H9 (cell line): ENCODE measurements at regions not wholly inside any gene's neighbourhood (a gene's known extent, or its start where the extent isn't known, plus 50 kb on each side); places are given as distances from the start of the nearest gene placed in this dataset.

Source experiments
- DNase-seq: peaks from one replicate; pipeline ENCODE4 v3.0.0-alpha.2; 2017
- H2AFZ ChIP-seq: one replicate; pipeline ENCODE4 v1.6.1; 2013; ENCODE audit warnings: mild to moderate bottlenecking, low read length, control low read depth, moderate library complexity
- H2AK5ac ChIP-seq: 2 replicates; pipeline ENCODE4 v1.6.1; 2013; ENCODE audit warnings: low read length, control low read depth, mixed read lengths; ENCODE audit not compliant: insufficient read length
- H2BK120ac ChIP-seq: one replicate; pipeline ENCODE4 v1.6.1; 2013; ENCODE audit warnings: low read depth, mild to moderate bottlenecking, low read length, control low read depth, inconsistent platforms; ENCODE audit not compliant: poor library complexity, severe bottlenecking
- H2BK12ac ChIP-seq: 2 replicates; pipeline ENCODE4 v1.6.1; 2013; ENCODE audit warnings: low read length, control low read depth, mixed read lengths, low read depth; ENCODE audit not compliant: insufficient read length
- H2BK15ac ChIP-seq: 2 replicates; pipeline ENCODE4 v1.6.1; 2013; ENCODE audit warnings: low read depth, low read length, control low read depth
- H2BK20ac ChIP-seq: one replicate; pipeline ENCODE4 v1.6.1; 2013; ENCODE audit warnings: low read depth, mild to moderate bottlenecking, low read length, control low read depth, inconsistent platforms; ENCODE audit not compliant: poor library complexity, severe bottlenecking
- H2BK5ac ChIP-seq: 2 replicates; pipeline ENCODE4 v1.6.1; 2013; ENCODE audit warnings: low read length, control low read depth, mixed read lengths; ENCODE audit not compliant: insufficient read length
- H3K14ac ChIP-seq: 2 replicates; pipeline ENCODE4 v1.6.1; 2013; ENCODE audit warnings: low read length, control low read depth; ENCODE audit not compliant: insufficient read depth
- H3K18ac ChIP-seq: 2 replicates; pipeline ENCODE4 v1.6.1; 2013; ENCODE audit warnings: low read depth, mild to moderate bottlenecking, mixed read lengths, low read length, control low read depth; ENCODE audit not compliant: insufficient read length
- H3K23ac ChIP-seq: 2 replicates; pipeline ENCODE4 v1.6.1; 2013; ENCODE audit warnings: low read length, control low read depth, mixed read lengths, low read depth; ENCODE audit not compliant: insufficient read length
- H3K23me2 ChIP-seq: 2 replicates; pipeline ENCODE4 v1.6.1; 2013; ENCODE audit warnings: low read depth, mild to moderate bottlenecking, mixed read lengths, low read length, control low read depth; ENCODE audit not compliant: insufficient read length, poor library complexity, severe bottlenecking
- H3K27ac ChIP-seq: 2 replicates; pipeline ENCODE4 v1.5.1; 2013; ENCODE audit warnings: low read length, control low read depth, mixed read lengths, low read depth; ENCODE audit not compliant: insufficient read length
- H3K27me3 ChIP-seq: 2 replicates; pipeline ENCODE4 v1.6.1; 2013; ENCODE audit warnings: low read length, control low read depth, inconsistent platforms; ENCODE audit not compliant: insufficient read depth
- H3K4ac ChIP-seq: 2 replicates; pipeline ENCODE4 v1.6.1; 2013; ENCODE audit warnings: low read depth, mild to moderate bottlenecking, control low read depth, inconsistent platforms, low read length, moderate library complexity
- H3K4me1 ChIP-seq: 2 replicates; pipeline ENCODE4 v1.6.1; 2013; ENCODE audit warnings: low read length, control low read depth, inconsistent platforms; ENCODE audit not compliant: insufficient read depth
- H3K4me2 ChIP-seq: 2 replicates; pipeline ENCODE4 v1.6.1; 2013; ENCODE audit warnings: low read length, control low read depth, mixed read lengths; ENCODE audit not compliant: insufficient read length, insufficient read depth
- H3K56ac ChIP-seq: 2 replicates; pipeline ENCODE4 v1.6.1; 2013; ENCODE audit warnings: low read depth, mild to moderate bottlenecking, mixed read lengths, low read length, control low read depth; ENCODE audit not compliant: insufficient read length
- H3K79me1 ChIP-seq: 2 replicates; pipeline ENCODE4 v1.6.1; 2013; ENCODE audit warnings: low read depth, mild to moderate bottlenecking, moderate library complexity, low read length, control low read depth, inconsistent platforms; ENCODE audit not compliant: insufficient read depth, poor library complexity, severe bottlenecking
- H3K79me2 ChIP-seq: 2 replicates; pipeline ENCODE4 v1.6.1; 2013; ENCODE audit warnings: low read length, control low read depth, inconsistent platforms; ENCODE audit not compliant: insufficient read depth
- H3K9ac ChIP-seq: 2 replicates; pipeline ENCODE4 v1.6.1; 2013; ENCODE audit warnings: low read length, control low read depth, mixed read lengths; ENCODE audit not compliant: insufficient read length; ENCODE audit errors: extremely low read depth
- H3K9me3 ChIP-seq: one replicate; pipeline ENCODE4 v1.6.1; 2013; ENCODE audit warnings: low read depth, low read length, inconsistent platforms; ENCODE audit not compliant: control insufficient read depth
- H3T11ph ChIP-seq: one replicate; pipeline ENCODE4 v1.6.1; 2013; ENCODE audit warnings: mild to moderate bottlenecking, low read length, control low read depth, inconsistent platforms
- H4K20me1 ChIP-seq: one replicate; pipeline ENCODE4 v1.6.1; 2013; ENCODE audit not compliant: control insufficient read depth, insufficient read length, insufficient read depth
- H4K5ac ChIP-seq: 2 replicates; pipeline ENCODE4 v1.6.1; 2013; ENCODE audit warnings: low read depth, mild to moderate bottlenecking, mixed read lengths, low read length, control low read depth; ENCODE audit not compliant: insufficient read length
- H4K8ac ChIP-seq: replicated peaks from 2 replicates; pipeline ENCODE4 v1.6.1; 2013; ENCODE audit warnings: low read length, control low read depth, mixed read lengths, low read depth; ENCODE audit not compliant: insufficient read length
- H4K91ac ChIP-seq: 2 replicates; pipeline ENCODE4 v1.6.1; 2013; ENCODE audit warnings: low read depth, mild to moderate bottlenecking, moderate library complexity, mixed read lengths, low read length, control low read depth; ENCODE audit not compliant: insufficient read length
- H3K27ac Mint-ChIP-seq, 3 experiments: 2 replicates in 2 of 3; 3 replicates in 1 of 3; pipeline ENCODE4 v1.8.0; 2020 to 2021; ENCODE audit warnings: mixed read lengths in 3 of 3, mild to moderate bottlenecking in 1 of 3, moderate library complexity in 1 of 3
- H3K27me3 Mint-ChIP-seq: 2 replicates; pipeline ENCODE4 v1.8.0; 2021; ENCODE audit warnings: low read depth, mild to moderate bottlenecking, moderate library complexity, mixed read lengths
- H3K36me3 Mint-ChIP-seq, 3 experiments: 2 replicates in 2 of 3; 3 replicates in 1 of 3; pipeline ENCODE4 v1.8.0; 2020 to 2021; ENCODE audit warnings: low read depth in 3 of 3, mixed read lengths in 3 of 3; ENCODE audit not compliant: insufficient read depth in 1 of 3
- H3K4me1 Mint-ChIP-seq, 2 experiments: 2 replicates each; pipeline ENCODE4 v1.8.0; 2020; ENCODE audit warnings: mixed read lengths in 2 of 2
- H3K4me3 Mint-ChIP-seq, 2 experiments: 2 replicates in 1 of 2; 3 replicates in 1 of 2; pipeline ENCODE4 v1.8.0; 2020 to 2021; ENCODE audit warnings: mild to moderate bottlenecking in 2 of 2, mixed read lengths in 2 of 2, moderate library complexity in 1 of 2
- H3K9me3 Mint-ChIP-seq, 2 experiments: 2 replicates in 1 of 2; 3 replicates in 1 of 2; pipeline ENCODE4 v1.8.0; 2020; ENCODE audit warnings: mild to moderate bottlenecking in 2 of 2, mixed read lengths in 2 of 2, moderate library complexity in 1 of 2
- WGBS: extraction: QIAGEN DNeasy Blood & Tissue Kit; methylation state at CpG from one replicate; pipeline ENCODE4 v1.1.7; 2013; ENCODE audit warnings: missing lambda C conversion rate, low lambda C conversion rate, mixed read lengths; ENCODE audit not compliant: insufficient read length; ENCODE audit errors: extremely low coverage; 5-methylcytosine and 5-hydroxymethylcytosine counted together
- TF ChIP-seq, protein P1 (sequence below): fragments of 200-600 bp; sonication (generic); conservative IDR thresholded peaks from 3 replicates; pipeline ENCODE4 v1.8.0; 2021; ENCODE audit warnings: antibody characterized with exemption, mild to moderate bottlenecking

DNA sequence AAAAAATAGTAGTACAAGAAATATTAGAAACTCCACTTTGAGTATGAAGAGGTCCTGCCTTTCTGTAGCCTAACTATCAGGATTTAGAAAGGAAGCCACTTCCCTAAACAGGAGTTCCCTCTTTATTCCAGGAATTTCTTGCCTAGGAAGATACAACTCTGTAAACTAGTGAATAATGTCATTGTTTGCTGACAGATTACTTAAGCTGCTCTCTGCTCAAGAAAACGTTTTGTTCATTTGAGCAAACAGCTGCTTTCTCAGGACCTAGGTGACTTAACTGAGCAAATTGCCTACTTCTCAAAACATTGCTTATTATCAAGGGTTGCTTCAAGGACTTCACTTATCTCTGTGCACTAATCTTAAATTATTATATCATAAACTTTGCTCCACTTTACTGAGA is 1419.4 kb upstream of the SLC10A2 start:
- H3K4me1 Mint-ChIP-seq, result no peaks in the 10 kb centered on the region
- Histone ChIP-seq H3K9ac (no peak overlapping the region), H3K18ac (no peak overlapping the region), H3K14ac (no peak overlapping the region), H4K91ac (no peak overlapping the region), H3K56ac (no peak overlapping the region), H3K9me3 (no peaks in the 10 kb centered on the region), H4K5ac (no peak overlapping the region), H2AFZ (no peak overlapping the region), H2BK20ac (no peak overlapping the region), H3K27ac (no peak overlapping the region), H3K23ac (no peak overlapping the region), H2BK15ac (no peak overlapping the region), H3K4me1 (no peaks in the 10 kb centered on the region), H3K79me1 (no peaks in the 10 kb centered on the region), H3K4me2 (no peak overlapping the region), H4K20me1 (no peaks in the 10 kb centered on the region), H3T11ph (no peak overlapping the region), H2BK5ac (no peak overlapping the region), H2AK5ac (no peak overlapping the region), H3K4ac (no peak overlapping the region), H2BK120ac (no peak overlapping the region), H3K79me2 (no peaks in the 10 kb centered on the region), H3K23me2 (no peaks in the 10 kb centered on the region), H3K27me3 (no peaks in the 10 kb centered on the region), H4K8ac (no peak overlapping the region), H2BK12ac (no peak overlapping the region)
- H3K9me3 Mint-ChIP-seq, result no peaks in the 10 kb centered on the region
- no peak for DNase-seq
- no peak overlapping the region for H3K27ac Mint-ChIP-seq
- WGBS, result no CpG with 5 or more reads among the region's 1 CpG
- no peak overlapping the region for H3K4me3 Mint-ChIP-seq
- no peaks in the 10 kb centered on the region for H3K27me3 Mint-ChIP-seq
- TF ChIP-seq, protein P1, sequence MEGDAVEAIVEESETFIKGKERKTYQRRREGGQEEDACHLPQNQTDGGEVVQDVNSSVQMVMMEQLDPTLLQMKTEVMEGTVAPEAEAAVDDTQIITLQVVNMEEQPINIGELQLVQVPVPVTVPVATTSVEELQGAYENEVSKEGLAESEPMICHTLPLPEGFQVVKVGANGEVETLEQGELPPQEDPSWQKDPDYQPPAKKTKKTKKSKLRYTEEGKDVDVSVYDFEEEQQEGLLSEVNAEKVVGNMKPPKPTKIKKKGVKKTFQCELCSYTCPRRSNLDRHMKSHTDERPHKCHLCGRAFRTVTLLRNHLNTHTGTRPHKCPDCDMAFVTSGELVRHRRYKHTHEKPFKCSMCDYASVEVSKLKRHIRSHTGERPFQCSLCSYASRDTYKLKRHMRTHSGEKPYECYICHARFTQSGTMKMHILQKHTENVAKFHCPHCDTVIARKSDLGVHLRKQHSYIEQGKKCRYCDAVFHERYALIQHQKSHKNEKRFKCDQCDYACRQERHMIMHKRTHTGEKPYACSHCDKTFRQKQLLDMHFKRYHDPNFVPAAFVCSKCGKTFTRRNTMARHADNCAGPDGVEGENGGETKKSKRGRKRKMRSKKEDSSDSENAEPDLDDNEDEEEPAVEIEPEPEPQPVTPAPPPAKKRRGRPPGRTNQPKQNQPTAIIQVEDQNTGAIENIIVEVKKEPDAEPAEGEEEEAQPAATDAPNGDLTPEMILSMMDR, result no peak
- H3K36me3 Mint-ChIP-seq, result no peaks in the 10 kb centered on the region
